ENCODE measurements at regions not wholly inside any gene's neighbourhood (a gene's known extent, or its start where the extent isn't known, plus 50 kb on each side); places are given as distances from the start of the nearest gene placed in this dataset.

GRCh38 chr18:24657444-24657842 lies 197.0 kb downstream of the HRH4 start:
- in situ Hi-C loops (cut with HindIII; ENCODE audit: low pct_unique_long_range_greater_than_20kb, low sequenced_read_pairs) = no loop called here
- no peak for DNase-seq (ENCODE audit: low read depth)

- no peak for DNase-seq (ENCODE audit: low read depth)
- in situ Hi-C loops (cut with HindIII; ENCODE audit: low pct_unique_long_range_greater_than_20kb, low sequenced_read_pairs) = no loop called here
These were observed 197.9 kb downstream of the HRH4 start for GRCh38 chr18:24658302-24658701.

- no peak for DNase-seq (ENCODE audit: low read depth)
- in situ Hi-C loops (cut with HindIII; ENCODE audit: low pct_unique_long_range_greater_than_20kb, low sequenced_read_pairs) = no loop called here
These were observed 199.6 kb downstream of the HRH4 start for GRCh38 chr18:24659827-24660720.

- DNase-seq (ENCODE audit: low read depth) = no peak
- in situ Hi-C loops (cut with HindIII; ENCODE audit: low pct_unique_long_range_greater_than_20kb, low sequenced_read_pairs) = no loop called here
These were observed 200.5 kb downstream of the HRH4 start for GRCh38 chr18:24660956-24661355.

GRCh38 chr18:24662412-24662821 lies 202.0 kb downstream of the HRH4 start:
- DNase-seq (ENCODE audit: low read depth) = no peak
- in situ Hi-C loops (cut with HindIII; ENCODE audit: low pct_unique_long_range_greater_than_20kb, low sequenced_read_pairs) = no loop called here

GRCh38 chr18:24663026-24663425 lies 202.6 kb downstream of the HRH4 start:
- no peak for DNase-seq (ENCODE audit: low read depth)
- in situ Hi-C loops (cut with HindIII; ENCODE audit: low pct_unique_long_range_greater_than_20kb, low sequenced_read_pairs) = no loop called here

- DNase-seq (ENCODE audit: low read depth) = no peak
- in situ Hi-C loops (cut with HindIII; ENCODE audit: low pct_unique_long_range_greater_than_20kb, low sequenced_read_pairs) = no loop called here
These were observed 208.6 kb downstream of the HRH4 start for GRCh38 chr18:24669015-24669414.

- DNase-seq (ENCODE audit: low read depth) = no peak
- in situ Hi-C loops (cut with HindIII; ENCODE audit: low pct_unique_long_range_greater_than_20kb, low sequenced_read_pairs) = no loop called here
These were observed 209.1 kb downstream of the HRH4 start for GRCh38 chr18:24669502-24669901.

GRCh38 chr18:24672165-24672941 lies 211.9 kb downstream of the HRH4 start:
- DNase-seq (ENCODE audit: low read depth) = no peak
- in situ Hi-C loops (cut with HindIII; ENCODE audit: low pct_unique_long_range_greater_than_20kb, low sequenced_read_pairs) = no loop called here

- DNase-seq (ENCODE audit: low read depth) = no peak
- in situ Hi-C loops (cut with HindIII; ENCODE audit: low pct_unique_long_range_greater_than_20kb, low sequenced_read_pairs) = no loop called here
These were observed 213.8 kb downstream of the HRH4 start for GRCh38 chr18:24674200-24674599.

- in situ Hi-C loops (cut with HindIII; ENCODE audit: low pct_unique_long_range_greater_than_20kb, low sequenced_read_pairs) = no loop called here
- no peak for DNase-seq (ENCODE audit: low read depth)
These were observed 214.2 kb downstream of the HRH4 start for GRCh38 chr18:24674605-24675004.

- no peak for DNase-seq (ENCODE audit: low read depth)
- in situ Hi-C loops (cut with HindIII; ENCODE audit: low pct_unique_long_range_greater_than_20kb, low sequenced_read_pairs) = no loop called here
These were observed 216.6 kb downstream of the HRH4 start for GRCh38 chr18:24677011-24677410.

GRCh38 chr18:24678107-24678506 lies 217.7 kb downstream of the HRH4 start:
- in situ Hi-C loops (cut with HindIII; ENCODE audit: low pct_unique_long_range_greater_than_20kb, low sequenced_read_pairs) = no loop called here
- no peak for DNase-seq (ENCODE audit: low read depth)

- DNase-seq (ENCODE audit: low read depth) = no peak
- in situ Hi-C loops (cut with HindIII; ENCODE audit: low pct_unique_long_range_greater_than_20kb, low sequenced_read_pairs) = no loop called here
These were observed 218.2 kb downstream of the HRH4 start for GRCh38 chr18:24678626-24679025.

- in situ Hi-C loops (cut with HindIII; ENCODE audit: low pct_unique_long_range_greater_than_20kb, low sequenced_read_pairs) = no loop called here
- DNase-seq (ENCODE audit: low read depth) = no peak
These were observed 218.6 kb downstream of the HRH4 start for GRCh38 chr18:24679062-24679461.

- in situ Hi-C loops (cut with HindIII; ENCODE audit: low pct_unique_long_range_greater_than_20kb, low sequenced_read_pairs) = no loop called here
- no peak for DNase-seq (ENCODE audit: low read depth)
These were observed 223.5 kb downstream of the HRH4 start for GRCh38 chr18:24683925-24684324.

- in situ Hi-C loops (cut with HindIII; ENCODE audit: low pct_unique_long_range_greater_than_20kb, low sequenced_read_pairs) = no loop called here
- no peak for DNase-seq (ENCODE audit: low read depth)
These were observed 225.0 kb downstream of the HRH4 start for GRCh38 chr18:24685254-24685959.

- in situ Hi-C loops (cut with HindIII; ENCODE audit: low pct_unique_long_range_greater_than_20kb, low sequenced_read_pairs) = no loop called here
- no peak for DNase-seq (ENCODE audit: low read depth)
These were observed 234.7 kb downstream of the HRH4 start for GRCh38 chr18:24695168-24695567.

GRCh38 chr18:24702001-24702515 lies 241.6 kb downstream of the HRH4 start:
- in situ Hi-C loops (cut with HindIII; ENCODE audit: low pct_unique_long_range_greater_than_20kb, low sequenced_read_pairs) = no loop called here
- DNase-seq (ENCODE audit: low read depth) = no peak
